H1 (cell line): ENCODE measurements at regions not wholly inside any gene's neighbourhood (a gene's known extent, or its start where the extent isn't known, plus 50 kb on each side); places are given as distances from the start of the nearest gene placed in this dataset.

Source experiments
- CTCF ChIA-PET: fragments of 300-600 bp; sonication (Branson Sonifier 250); formaldehyde crosslinking; loops from one replicate; lab custom pipeline; 2021; ENCODE audit not compliant: partially characterized antibody; lab: Charles Lee
- POLR2A ChIA-PET: fragments of 300-600 bp; sonication (Branson Sonifier 250); formaldehyde crosslinking; loops from one replicate; lab custom pipeline; 2021; ENCODE audit warnings: inconsistent platforms; ENCODE audit not compliant: partially characterized antibody; lab: Charles Lee
- DNase-seq, 2 experiments: peaks; one replicate each; pipeline versions ENCODE4 v3.0.0 to v3.0.0-alpha.2; 2010 to 2022; ENCODE audit warnings: low spot score in 2 of 2, low read depth in 1 of 2, mixed read lengths in 1 of 2
- FAIRE-seq: peaks from 2 replicates; lab custom pipeline; 2011; peaks lifted over from hg19 to GRCh38; lab: Jason Lieb, UNC
- H2AFZ ChIP-seq: 2 replicates; pipeline ENCODE4 v1.8.1; 2012; ENCODE audit warnings: low read length, inconsistent platforms
- H2AK5ac ChIP-seq: 2 replicates; pipeline ENCODE4 v1.6.1; 2013; ENCODE audit warnings: low read depth, low read length
- H2BK120ac ChIP-seq: replicated peaks from 2 replicates; pipeline ENCODE3; 2013; ENCODE audit warnings: low read depth, low read length, inconsistent platforms
- H2BK12ac ChIP-seq: 2 replicates; pipeline ENCODE4 v1.6.1; 2013; ENCODE audit warnings: low read depth, low read length
- H2BK15ac ChIP-seq: 2 replicates; pipeline ENCODE4 v1.6.1; 2013; ENCODE audit warnings: low read length
- H2BK20ac ChIP-seq: 2 replicates; pipeline ENCODE4 v1.6.1; 2013; ENCODE audit warnings: low read length
- H2BK5ac ChIP-seq: 2 replicates; pipeline ENCODE4 v1.6.1; 2013; ENCODE audit warnings: low read depth, low read length
- H3K14ac ChIP-seq: 2 replicates; pipeline ENCODE4 v1.6.1; 2013; ENCODE audit warnings: inconsistent platforms; ENCODE audit not compliant: insufficient read length
- H3K18ac ChIP-seq: 2 replicates; pipeline ENCODE4 v1.6.1; 2013; ENCODE audit warnings: low read length; ENCODE audit errors: extremely low read depth
- H3K23ac ChIP-seq: 2 replicates; pipeline ENCODE4 v1.6.1; 2013; ENCODE audit warnings: inconsistent platforms; ENCODE audit not compliant: insufficient read length
- H3K23me2 ChIP-seq: 2 replicates; pipeline ENCODE4 v1.6.1; 2013; ENCODE audit warnings: low read depth, low read length
- H3K27ac ChIP-seq: 2 replicates; pipeline ENCODE4 v1.6.1; 2011; ENCODE audit warnings: low read depth, low read length, inconsistent platforms
- H3K27me3 ChIP-seq, 4 experiments: replicated peaks in 1 of 4; 1 replicate in 1 of 4; 2 replicates in 3 of 4; pipeline versions ENCODE4 v1.6.1 to v1.8.1; 2011 to 2013; ENCODE audit warnings: low read length in 3 of 4, mild to moderate bottlenecking in 3 of 4, inconsistent platforms in 2 of 4, mixed read lengths in 2 of 4, moderate library complexity in 1 of 4; ENCODE audit not compliant: control insufficient read depth in 3 of 4, insufficient read depth in 3 of 4; ENCODE audit errors: extremely low read depth in 1 of 4
- H3K36me3 ChIP-seq, 4 experiments: 2 replicates each; pipeline versions ENCODE4 v1.6.1 to v1.8.1; 2011 to 2013; ENCODE audit warnings: mild to moderate bottlenecking in 4 of 4, low read length in 3 of 4, moderate library complexity in 2 of 4, control low read depth in 1 of 4, inconsistent platforms in 1 of 4; ENCODE audit not compliant: insufficient read depth in 4 of 4, control insufficient read depth in 2 of 4
- H3K4ac ChIP-seq: replicated peaks from 2 replicates; pipeline ENCODE3; 2013; ENCODE audit warnings: low read length, low read depth, mixed read lengths, inconsistent platforms; ENCODE audit not compliant: insufficient read length
- H3K4me1 ChIP-seq, 4 experiments: replicated peaks in 1 of 4; 1 replicate in 1 of 4; 2 replicates in 3 of 4; pipeline versions ENCODE4 v1.6.1 to v1.8.1; 2011 to 2013; ENCODE audit warnings: low read length in 3 of 4, inconsistent platforms in 2 of 4, mixed read lengths in 1 of 4; ENCODE audit not compliant: insufficient read depth in 4 of 4, control insufficient read depth in 3 of 4
- H3K4me2 ChIP-seq, 2 experiments: 2 replicates each; pipeline versions ENCODE4 v1.6.1 to v1.8.1; 2011 to 2013; ENCODE audit warnings: low read depth in 2 of 2, low read length in 2 of 2, control low read depth in 1 of 2, inconsistent platforms in 1 of 2, mild to moderate bottlenecking in 1 of 2; ENCODE audit not compliant: insufficient read depth in 1 of 2
- H3K4me3 ChIP-seq, 4 experiments: fragments of 200-600, 300-600 bp in 1 of 4; sonication (generic), shearing (Covaris generic), sonication (Bioruptor Twin) in 1 of 4; 2 replicates each; pipeline versions ENCODE4 v1.5.1 to v1.8.1; 2011 to 2016; ENCODE audit warnings: low read length in 4 of 4, low read depth in 3 of 4, control low read depth in 2 of 4, inconsistent platforms in 2 of 4, mild to moderate bottlenecking in 2 of 4, mixed read lengths in 1 of 4, moderate library complexity in 1 of 4; ENCODE audit not compliant: insufficient read depth in 2 of 4; ENCODE audit errors: extremely low read depth in 1 of 4
- H3K56ac ChIP-seq: replicated peaks from 2 replicates; pipeline ENCODE3; 2013; ENCODE audit warnings: low read depth, mild to moderate bottlenecking, mixed read lengths, low read length, inconsistent platforms; ENCODE audit not compliant: insufficient read length
- H3K79me1 ChIP-seq: 2 replicates; pipeline ENCODE4 v1.6.1; 2013; ENCODE audit warnings: low read depth, low read length, control low read depth
- H3K79me2 ChIP-seq, 2 experiments: 2 replicates each; pipeline versions ENCODE4 v1.6.1 to v1.8.1; 2012 to 2013; ENCODE audit warnings: low read length in 2 of 2, mild to moderate bottlenecking in 2 of 2, inconsistent platforms in 1 of 2; ENCODE audit not compliant: insufficient read depth in 2 of 2, control insufficient read depth in 1 of 2
- H3K9ac ChIP-seq, 4 experiments: replicated peaks in 1 of 4; 1 replicate in 1 of 4; 2 replicates in 3 of 4; pipeline versions ENCODE4 v1.6.1 to v1.8.1; 2011 to 2013; ENCODE audit warnings: low read depth in 3 of 4, low read length in 3 of 4, control low read depth in 2 of 4, mild to moderate bottlenecking in 2 of 4, moderate library complexity in 2 of 4, inconsistent platforms in 1 of 4; ENCODE audit errors: extremely low read depth in 1 of 4
- H3K9me3 ChIP-seq, 2 experiments: 2 replicates each; pipeline versions ENCODE4 v1.6.1 to v1.8.1; 2012 to 2013; ENCODE audit warnings: mild to moderate bottlenecking in 2 of 2, moderate library complexity in 2 of 2, control low read depth in 1 of 2, inconsistent platforms in 1 of 2, low read depth in 1 of 2, low read length in 1 of 2, mixed read lengths in 1 of 2; ENCODE audit not compliant: insufficient read depth in 2 of 2
- H4K20me1 ChIP-seq, 2 experiments: replicated peaks in 1 of 2; 2 replicates each; pipeline versions ENCODE3 to v1.8.1; 2011 to 2013; ENCODE audit warnings: inconsistent platforms in 2 of 2, low read length in 2 of 2, mild to moderate bottlenecking in 1 of 2; ENCODE audit not compliant: insufficient read depth in 2 of 2, control insufficient read depth in 1 of 2
- H4K5ac ChIP-seq: 2 replicates; pipeline ENCODE4 v1.6.1; 2013; ENCODE audit warnings: low read length, low read depth, mixed read lengths, inconsistent platforms; ENCODE audit not compliant: insufficient read length
- H4K8ac ChIP-seq: 2 replicates; pipeline ENCODE4 v1.8.0; 2013; ENCODE audit warnings: mild to moderate bottlenecking, moderate library complexity, low read length, inconsistent platforms; ENCODE audit not compliant: insufficient read depth; ENCODE audit errors: extremely low read depth
- H4K91ac ChIP-seq: replicated peaks from 2 replicates; pipeline ENCODE3; 2013; ENCODE audit warnings: low read length, mixed read lengths, inconsistent platforms; ENCODE audit not compliant: insufficient read length
- BRCA1 ChIP-seq: IDR thresholded peaks from 2 replicates; pipeline ENCODE4 v1.6.1; 2012; ENCODE audit warnings: low read depth, low read length, improper control_type of control experiment
- HDAC2 ChIP-seq, 2 experiments: fragments of 300-600 bp in 1 of 2; sonication (generic) in 1 of 2; IDR thresholded peaks; 2 replicates each; pipeline ENCODE4 v1.6.1; 2011 to 2012; ENCODE audit warnings: low read depth in 2 of 2, low read length in 2 of 2, mild to moderate bottlenecking in 2 of 2, moderate library complexity in 2 of 2, borderline replicate concordance in 1 of 2, inconsistent platforms in 1 of 2
- PHF8 ChIP-seq: fragments of 200-600 bp; sonication (generic); conservative IDR thresholded peaks from 2 replicates; pipeline ENCODE4 v1.7.1; 2012; ENCODE audit warnings: low read depth, mild to moderate bottlenecking, inconsistent platforms, low read length, moderate library complexity
- SP2 ChIP-seq: IDR thresholded peaks from 2 replicates; pipeline ENCODE4 v1.6.1; 2012; ENCODE audit warnings: mild to moderate bottlenecking, low read length, inconsistent platforms
- ZNF274 ChIP-seq: IDR thresholded peaks from 2 replicates; pipeline ENCODE4 v1.7.0; 2012; ENCODE audit warnings: low read length, borderline replicate concordance; ENCODE audit errors: extremely low read depth
- WGBS, 2 experiments: shearing (Covaris generic) in 1 of 2; methylation state at CpG; one replicate each; pipeline versions ENCODE4 v1.1.6 to v1.1.7; 2013 to 2015; ENCODE audit warnings: low lambda C conversion rate in 2 of 2, mixed read lengths in 2 of 2, inconsistent platforms in 1 of 2, low coverage in 1 of 2, missing lambda C conversion rate in 1 of 2; ENCODE audit not compliant: insufficient replicate concordance in 2 of 2, insufficient coverage in 1 of 2, insufficient read length in 1 of 2; ENCODE audit errors: extremely low coverage in 1 of 2, missing lambda C conversion rate in 1 of 2; 5-methylcytosine and 5-hydroxymethylcytosine counted together

DNA sequence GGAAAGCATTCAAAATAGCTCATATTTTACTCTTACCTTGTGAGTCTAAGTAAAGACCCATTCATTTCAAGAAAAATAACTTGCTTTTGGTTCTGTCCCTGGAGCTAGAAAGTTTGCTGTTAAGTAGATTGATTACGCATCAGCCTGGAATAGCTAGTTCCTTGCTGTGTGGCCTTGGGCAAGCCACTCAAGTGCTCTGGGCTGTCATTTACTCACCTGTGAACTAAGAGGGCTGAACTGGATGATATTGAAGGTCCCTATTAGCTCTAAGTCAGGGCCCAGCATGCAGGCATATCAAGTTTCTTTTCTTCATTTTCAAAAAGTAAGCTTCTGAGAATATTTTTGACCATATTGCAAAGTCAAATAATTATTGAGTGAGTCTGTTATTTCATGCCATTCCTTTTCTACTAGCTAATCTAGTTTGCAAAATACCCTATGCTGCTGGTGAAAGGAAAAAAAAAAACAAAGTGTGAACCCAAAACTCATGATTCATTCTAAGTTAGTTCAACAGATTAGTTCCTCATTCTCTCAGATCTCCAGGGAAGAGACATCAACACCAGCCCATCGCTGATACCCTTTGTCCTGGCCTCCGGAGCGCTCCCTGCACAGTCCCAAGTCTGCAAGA lies 106.5 kb upstream of the GMDS start:
- H3K18ac ChIP-seq = no peak overlapping the region
- no peak overlapping the region for H4K91ac ChIP-seq
- H2BK15ac ChIP-seq = no peak overlapping the region
- H2BK5ac ChIP-seq = no peak overlapping the region
- FAIRE-seq (no peak), DNase-seq (no peak)
- no peak overlapping the region for H4K8ac ChIP-seq
- H3K79me1 ChIP-seq = no peaks in the 10 kb centered on the region
- H2BK20ac ChIP-seq = no peak overlapping the region
- no peak overlapping the region for H2AFZ ChIP-seq
- TF ChIP-seq ZNF274 (no peak), SP2 (no peak), BRCA1 (no peak), HDAC2 (IDR thresholded peaks at IDR 0.05; ENCODE audit: borderline replicate concordance in 1 of 2, low read depth in 2 of 2, low read length in 2 of 2) (no peak), PHF8 (no peak)
- H3K23me2 ChIP-seq = no peaks in the 10 kb centered on the region
- H2BK12ac ChIP-seq = no peak overlapping the region
- H3K27me3 ChIP-seq = no peaks in the 10 kb centered on the region
- H3K9ac ChIP-seq = no peak overlapping the region
- H3K9me3 ChIP-seq = no peaks in the 10 kb centered on the region
- no peaks in the 10 kb centered on the region for H4K20me1 ChIP-seq
- H2BK120ac ChIP-seq = no peak overlapping the region
- H3K4me3 ChIP-seq = no peak overlapping the region
- H3K4me1 ChIP-seq = no peaks in the 10 kb centered on the region
- no peak overlapping the region for H3K56ac ChIP-seq
- WGBS, 2 experiments = 92% methylated on average over 4 of the region's 4 CpGs; no CpG with 5 or more reads in 1 of the 2 experiments
- H4K5ac ChIP-seq = no peak overlapping the region
- H3K23ac ChIP-seq = no peak overlapping the region
- H3K79me2 ChIP-seq = no peaks in the 10 kb centered on the region
- no peak overlapping the region for H3K14ac ChIP-seq
- H3K4me2 ChIP-seq = no peak overlapping the region
- no peak overlapping the region for H3K4ac ChIP-seq
- ChIA-PET POLR2A (no interaction called here), CTCF (interaction anchor here (0.7 to 2.3 kb wide), 7 partner anchors 23 to 756 kb away, joined by 3 to 13 read pairs (median 3); no protein-coding TSS in a partner anchor)
- H3K36me3 ChIP-seq = no peaks in the 10 kb centered on the region
- no peak overlapping the region for H2AK5ac ChIP-seq
- no peak overlapping the region for H3K27ac ChIP-seq
